ENCODE measurements at regions not wholly inside any gene's neighbourhood (a gene's known extent, or its start where the extent isn't known, plus 50 kb on each side); places are given as distances from the start of the nearest gene placed in this dataset.
A peak's percentile ranks its signal among the peaks of the same experiment; 100 is the strongest.

GRCh38 chr18:56172527-56172926, 465.9 kb downstream of the TXNL1 start:
- FAIRE-seq: no peak
- no peak for TF ChIP-seq EP300 (IDR thresholded peaks at IDR 0.05; ENCODE audit: borderline replicate concordance in 1 of 2, low read depth in 2 of 2, low read length in 2 of 2)
- TF ChIP-seq YY1 (IDR thresholded peaks at IDR 0.05; ENCODE audit: low read depth, low read length): no peak
- TF ChIP-seq TEAD4 (IDR thresholded peaks at IDR 0.05; ENCODE audit: low read depth, low read length): peak; percentile 71

More at GRCh38 chr18:56172527-56172926, 465.9 kb downstream of the TXNL1 start:
- Histone ChIP-seq H3K23ac (ENCODE audit: insufficient read length) (no peak overlapping the region), H3K4me3 (ENCODE audit: extremely low read depth in 1 of 4, insufficient read depth in 2 of 4, low read depth in 3 of 4, low read length in 4 of 4) (no peak overlapping the region), H3K27ac (ENCODE audit: low read depth, low read length) (no peak overlapping the region), H2BK120ac (replicated peaks; ENCODE audit: low read depth, low read length) (no peak overlapping the region), H3K23me2 (ENCODE audit: low read depth, low read length) (no peaks in the 10 kb centered on the region), H3K27me3 (replicated peaks in 1 of 4; ENCODE audit: control insufficient read depth in 3 of 4, extremely low read depth in 1 of 4, insufficient read depth in 3 of 4, low read length in 3 of 4) (no peaks in the 10 kb centered on the region), H3K56ac (replicated peaks; ENCODE audit: insufficient read length, low read depth, low read length) (no peak overlapping the region), H4K8ac (ENCODE audit: extremely low read depth, insufficient read depth, low read length) (no peak overlapping the region), H3K4me1 (replicated peaks in 1 of 4; ENCODE audit: control insufficient read depth in 3 of 4, insufficient read depth in 4 of 4, low read length in 3 of 4) (peaks cover 0 to 6% (median 2%) of the 10 kb centered on the region in 4 experiments; a peak in 5 of 7 replicates), H4K91ac (replicated peaks; ENCODE audit: insufficient read length, low read length) (no peak overlapping the region), H2BK5ac (ENCODE audit: low read depth, low read length) (no peak overlapping the region), H3K18ac (ENCODE audit: extremely low read depth, low read length) (no peak overlapping the region), H2AK5ac (ENCODE audit: low read depth, low read length) (no peak overlapping the region), H2AFZ (ENCODE audit: low read length) (no peak overlapping the region), H2BK20ac (ENCODE audit: low read length) (no peak overlapping the region), H4K5ac (ENCODE audit: insufficient read length, low read depth, low read length) (no peak overlapping the region), H3K36me3 (ENCODE audit: control insufficient read depth in 2 of 4, insufficient read depth in 4 of 4, low read length in 3 of 4) (no peaks in the 10 kb centered on the region), H2BK12ac (ENCODE audit: low read depth, low read length) (peak overlapping the region; percentile 82; the same call in 1 of the 2 replicates), H3K79me1 (ENCODE audit: low read depth, low read length) (no peaks in the 10 kb centered on the region), H3K79me2 (ENCODE audit: control insufficient read depth in 1 of 2, insufficient read depth in 2 of 2, low read length in 2 of 2) (no peaks in the 10 kb centered on the region), H3K4ac (replicated peaks; ENCODE audit: insufficient read length, low read depth, low read length) (no peak overlapping the region), H4K20me1 (replicated peaks in 1 of 2; ENCODE audit: control insufficient read depth in 1 of 2, insufficient read depth in 2 of 2, low read length in 2 of 2) (no peaks in the 10 kb centered on the region), H3K14ac (ENCODE audit: insufficient read length) (no peak overlapping the region), H2BK15ac (ENCODE audit: low read length) (no peak overlapping the region), H3K9me3 (ENCODE audit: insufficient read depth in 2 of 2, low read depth in 1 of 2, low read length in 1 of 2) (no peaks in the 10 kb centered on the region), H3K4me2 (ENCODE audit: insufficient read depth in 1 of 2, low read depth in 2 of 2, low read length in 2 of 2) (no peak overlapping the region), H3K9ac (replicated peaks in 1 of 4; ENCODE audit: extremely low read depth in 1 of 4, low read depth in 3 of 4, low read length in 3 of 4) (no peak overlapping the region)
- ChIA-PET POLR2A (ENCODE audit: partially characterized antibody) (no interaction called here), CTCF (ENCODE audit: partially characterized antibody) (no interaction called here)
- no peak for DNase-seq (ENCODE audit: low read depth in 1 of 2, low spot score in 2 of 2)
- WGBS, 2 experiments (ENCODE audit: extremely low coverage in 1 of 2, insufficient coverage in 1 of 2, insufficient read length in 1 of 2, insufficient replicate concordance in 2 of 2, low coverage in 1 of 2, low lambda C conversion rate in 2 of 2, missing lambda C conversion rate in 1 of 2): 70% methylated on average over 2 of the region's 2 CpGs; no CpG with 5 or more reads in 1 of the 2 experiments

Measured in H1 (cell line).